Renal cortical epithelial cell (primary cell): ENCODE measurements at regions not wholly inside any gene's neighbourhood (a gene's known extent, or its start where the extent isn't known, plus 50 kb on each side); places are given as distances from the start of the nearest gene placed in this dataset.
"Not testable (repeated sequence)": the region's sequence is repeated elsewhere in the genome, so short reads cannot be mapped to it uniquely, and the experiment has no call there.

Source experiments
- DNase-seq: peaks from one replicate; pipeline ENCODE4 v3.0.0-alpha.2; 2011; ENCODE audit warnings: low read depth

DNA sequence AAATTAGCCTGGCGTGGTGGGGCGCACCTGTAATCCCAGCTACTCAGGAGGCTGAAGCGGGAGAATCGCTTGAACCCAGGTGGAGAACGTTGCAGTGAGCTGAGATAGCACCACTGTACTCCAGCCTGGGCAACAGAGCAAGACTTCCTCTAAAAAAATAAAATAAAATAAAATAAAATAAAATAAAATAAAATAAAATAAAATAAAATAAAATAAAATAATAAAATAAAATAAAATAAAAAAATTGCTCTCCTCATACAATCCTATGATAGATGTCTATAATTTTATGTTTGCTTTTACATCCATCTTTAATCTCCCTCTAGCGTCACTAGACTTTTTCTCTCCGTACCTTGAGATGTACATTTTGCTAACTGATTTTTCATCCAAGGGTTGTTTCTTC, 51.8 kb upstream of the CPSF6 start:
- DNase-seq = not testable (repeated sequence)

DNA sequence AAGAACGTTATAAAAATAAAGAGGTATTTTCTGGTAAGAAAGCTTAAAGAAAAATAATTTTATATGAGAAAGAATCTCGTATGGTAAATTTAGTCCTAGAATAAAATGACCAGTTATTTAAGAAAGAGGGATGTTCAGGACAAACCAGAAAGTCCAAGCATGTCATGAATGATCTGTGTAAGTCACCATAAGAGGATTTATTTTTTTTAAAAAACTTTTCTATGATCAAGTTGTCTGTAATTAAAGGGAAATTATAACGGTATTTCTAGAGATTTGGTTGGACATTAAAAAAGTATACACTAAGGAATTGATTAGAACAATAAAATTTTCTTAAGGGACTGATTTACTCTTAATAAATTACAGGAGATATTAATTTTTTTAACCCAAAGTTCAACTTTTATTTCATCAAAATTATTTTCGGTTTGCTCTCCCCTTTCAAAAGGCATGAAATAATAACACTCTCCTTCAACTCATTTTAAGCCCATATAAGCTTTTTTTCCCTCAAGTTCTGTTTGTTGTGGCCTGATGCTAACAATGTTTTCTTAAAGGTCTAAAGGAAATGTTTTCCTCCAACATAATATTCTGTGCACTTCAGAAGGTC, 49.9 kb upstream of the CPSF6 start:
- no peak for DNase-seq
